ENCODE measurements at regions not wholly inside any gene's neighbourhood (a gene's known extent, or its start where the extent isn't known, plus 50 kb on each side); places are given as distances from the start of the nearest gene placed in this dataset.
"Not testable (repeated sequence)": the region's sequence is repeated elsewhere in the genome, so short reads cannot be mapped to it uniquely, and the experiment has no call there.

GRCh38 chr16:86888231-86889053 is 310.1 kb downstream of the FOXL1 start:
- no peaks in the 10 kb centered on the region for H3K27me3 ChIP-seq (ENCODE audit: control insufficient read depth, insufficient read depth, low read length)
- no peak for DNase-seq (ENCODE audit: low read depth in 4 of 6, low spot score in 6 of 6)
- H3K9me3 ChIP-seq (ENCODE audit: control insufficient read depth, insufficient read depth, low read length): no peaks in the 10 kb centered on the region
- peaks cover 10% of the 10 kb centered on the region for H3K4me1 ChIP-seq (ENCODE audit: control insufficient read depth, insufficient read depth, low read length)
- WGBS (ENCODE audit: insufficient coverage): 45% methylated on average over 1 of the region's 4 CpGs
- no peaks in the 10 kb centered on the region for H3K36me3 ChIP-seq (ENCODE audit: control insufficient read depth, insufficient read depth, low read length)
- no peak overlapping the region for H3K27ac ChIP-seq (ENCODE audit: low read depth, low read length)
- H3K4me3 ChIP-seq (ENCODE audit: low read depth, low read length): no peak overlapping the region

- H3K27me3 ChIP-seq (ENCODE audit: control insufficient read depth, insufficient read depth, low read length); H3K27ac ChIP-seq (ENCODE audit: low read depth, low read length); H3K4me3 ChIP-seq (ENCODE audit: low read depth, low read length); H3K9me3 ChIP-seq (ENCODE audit: control insufficient read depth, insufficient read depth, low read length); DNase-seq (ENCODE audit: low read depth in 4 of 6, low spot score in 6 of 6); H3K4me1 ChIP-seq (ENCODE audit: control insufficient read depth, insufficient read depth, low read length); H3K36me3 ChIP-seq (ENCODE audit: control insufficient read depth, insufficient read depth, low read length): not testable (repeated sequence)
- WGBS (ENCODE audit: insufficient coverage): 92% methylated on average over 1 of the region's 1 CpG
Observed at GRCh38 chr16:86889054-86889366, 310.7 kb downstream of the FOXL1 start.

GRCh38 chr16:86889974-86890373 is 311.6 kb downstream of the FOXL1 start:
- H3K27me3 ChIP-seq (ENCODE audit: control insufficient read depth, insufficient read depth, low read length): peaks cover 1% of the 10 kb centered on the region
- WGBS (ENCODE audit: insufficient coverage): no CpG with 5 or more reads among the region's 3 CpGs
- no peaks in the 10 kb centered on the region for H3K9me3 ChIP-seq (ENCODE audit: control insufficient read depth, insufficient read depth, low read length)
- no peaks in the 10 kb centered on the region for H3K36me3 ChIP-seq (ENCODE audit: control insufficient read depth, insufficient read depth, low read length)
- H3K27ac ChIP-seq (ENCODE audit: low read depth, low read length): no peak overlapping the region
- no peak for DNase-seq (ENCODE audit: low read depth in 4 of 6, low spot score in 6 of 6)
- H3K4me1 ChIP-seq (ENCODE audit: control insufficient read depth, insufficient read depth, low read length): no peaks in the 10 kb centered on the region
- no peak overlapping the region for H3K4me3 ChIP-seq (ENCODE audit: low read depth, low read length)

GRCh38 chr16:86891121-86891520 is 312.8 kb downstream of the FOXL1 start:
- H3K27me3 ChIP-seq (ENCODE audit: control insufficient read depth, insufficient read depth, low read length): peaks cover 2% of the 10 kb centered on the region
- no peak overlapping the region for H3K27ac ChIP-seq (ENCODE audit: low read depth, low read length)
- no peak overlapping the region for H3K4me3 ChIP-seq (ENCODE audit: low read depth, low read length)
- H3K36me3 ChIP-seq (ENCODE audit: control insufficient read depth, insufficient read depth, low read length): no peaks in the 10 kb centered on the region
- WGBS (ENCODE audit: insufficient coverage): 95% methylated on average over 2 of the region's 7 CpGs
- peak in 1 of 6 donors; percentile 64 for DNase-seq (ENCODE audit: low read depth in 4 of 6, low spot score in 6 of 6)
- H3K9me3 ChIP-seq (ENCODE audit: control insufficient read depth, insufficient read depth, low read length): no peaks in the 10 kb centered on the region
- H3K4me1 ChIP-seq (ENCODE audit: control insufficient read depth, insufficient read depth, low read length): peaks cover 4% of the 10 kb centered on the region

GRCh38 chr16:86891631-86892030 is 313.3 kb downstream of the FOXL1 start:
- 94% methylated on average over 8 of the region's 12 CpGs for WGBS (ENCODE audit: insufficient coverage)
- H3K4me1 ChIP-seq (ENCODE audit: control insufficient read depth, insufficient read depth, low read length): peaks cover 4% of the 10 kb centered on the region
- peaks cover 5% of the 10 kb centered on the region for H3K27me3 ChIP-seq (ENCODE audit: control insufficient read depth, insufficient read depth, low read length)
- no peak overlapping the region for H3K4me3 ChIP-seq (ENCODE audit: low read depth, low read length)
- no peak overlapping the region for H3K27ac ChIP-seq (ENCODE audit: low read depth, low read length)
- H3K36me3 ChIP-seq (ENCODE audit: control insufficient read depth, insufficient read depth, low read length): no peaks in the 10 kb centered on the region
- no peaks in the 10 kb centered on the region for H3K9me3 ChIP-seq (ENCODE audit: control insufficient read depth, insufficient read depth, low read length)
- no peak for DNase-seq (ENCODE audit: low read depth in 4 of 6, low spot score in 6 of 6)

GRCh38 chr16:86892509-86892908 is 314.2 kb downstream of the FOXL1 start:
- Histone ChIP-seq H3K27me3 (ENCODE audit: control insufficient read depth, insufficient read depth, low read length) (peaks cover 5% of the 10 kb centered on the region), H3K27ac (ENCODE audit: low read depth, low read length) (no peak overlapping the region), H3K36me3 (ENCODE audit: control insufficient read depth, insufficient read depth, low read length) (no peaks in the 10 kb centered on the region), H3K4me1 (ENCODE audit: control insufficient read depth, insufficient read depth, low read length) (peaks cover 4% of the 10 kb centered on the region), H3K9me3 (ENCODE audit: control insufficient read depth, insufficient read depth, low read length) (no peaks in the 10 kb centered on the region), H3K4me3 (ENCODE audit: low read depth, low read length) (no peak overlapping the region)
- WGBS (ENCODE audit: insufficient coverage): 69% methylated on average over 6 of the region's 6 CpGs
- DNase-seq (ENCODE audit: low read depth in 4 of 6, low spot score in 6 of 6): peak in 1 of 6 donors; percentile 30

- peaks cover 4% of the 10 kb centered on the region for H3K4me1 ChIP-seq (ENCODE audit: control insufficient read depth, insufficient read depth, low read length)
- DNase-seq (ENCODE audit: low read depth in 4 of 6, low spot score in 6 of 6): no peak
- 92% methylated on average over 6 of the region's 10 CpGs for WGBS (ENCODE audit: insufficient coverage)
- no peaks in the 10 kb centered on the region for H3K36me3 ChIP-seq (ENCODE audit: control insufficient read depth, insufficient read depth, low read length)
- H3K27me3 ChIP-seq (ENCODE audit: control insufficient read depth, insufficient read depth, low read length): peaks cover 5% of the 10 kb centered on the region
- H3K27ac ChIP-seq (ENCODE audit: low read depth, low read length): no peak overlapping the region
- no peaks in the 10 kb centered on the region for H3K9me3 ChIP-seq (ENCODE audit: control insufficient read depth, insufficient read depth, low read length)
- no peak overlapping the region for H3K4me3 ChIP-seq (ENCODE audit: low read depth, low read length)
Observed at GRCh38 chr16:86893506-86893905, 315.2 kb downstream of the FOXL1 start.

GRCh38 chr16:86894029-86894567 is 315.7 kb downstream of the FOXL1 start:
- Histone ChIP-seq H3K4me1 (ENCODE audit: control insufficient read depth, insufficient read depth, low read length) (peaks cover 8% of the 10 kb centered on the region), H3K27me3 (ENCODE audit: control insufficient read depth, insufficient read depth, low read length) (peaks cover 5% of the 10 kb centered on the region), H3K9me3 (ENCODE audit: control insufficient read depth, insufficient read depth, low read length) (no peaks in the 10 kb centered on the region), H3K4me3 (ENCODE audit: low read depth, low read length) (no peak overlapping the region), H3K36me3 (ENCODE audit: control insufficient read depth, insufficient read depth, low read length) (no peaks in the 10 kb centered on the region), H3K27ac (ENCODE audit: low read depth, low read length) (no peak overlapping the region)
- WGBS (ENCODE audit: insufficient coverage): 89% methylated on average over 24 of the region's 24 CpGs
- no peak for DNase-seq (ENCODE audit: low read depth in 4 of 6, low spot score in 6 of 6)

- H3K4me1 ChIP-seq (ENCODE audit: control insufficient read depth, insufficient read depth, low read length): peaks cover 8% of the 10 kb centered on the region
- no peak overlapping the region for H3K4me3 ChIP-seq (ENCODE audit: low read depth, low read length)
- WGBS (ENCODE audit: insufficient coverage): 89% methylated on average over 14 of the region's 15 CpGs
- peaks cover 5% of the 10 kb centered on the region for H3K27me3 ChIP-seq (ENCODE audit: control insufficient read depth, insufficient read depth, low read length)
- no peak overlapping the region for H3K27ac ChIP-seq (ENCODE audit: low read depth, low read length)
- no peak for DNase-seq (ENCODE audit: low read depth in 4 of 6, low spot score in 6 of 6)
- no peaks in the 10 kb centered on the region for H3K36me3 ChIP-seq (ENCODE audit: control insufficient read depth, insufficient read depth, low read length)
- no peaks in the 10 kb centered on the region for H3K9me3 ChIP-seq (ENCODE audit: control insufficient read depth, insufficient read depth, low read length)
Observed at GRCh38 chr16:86894925-86895324, 316.6 kb downstream of the FOXL1 start.

GRCh38 chr16:86895606-86896005 is 317.3 kb downstream of the FOXL1 start:
- peaks cover 8% of the 10 kb centered on the region for H3K4me1 ChIP-seq (ENCODE audit: control insufficient read depth, insufficient read depth, low read length)
- WGBS (ENCODE audit: insufficient coverage): 33% methylated on average over 11 of the region's 11 CpGs
- no peak for DNase-seq (ENCODE audit: low read depth in 4 of 6, low spot score in 6 of 6)
- H3K36me3 ChIP-seq (ENCODE audit: control insufficient read depth, insufficient read depth, low read length): no peaks in the 10 kb centered on the region
- no peak overlapping the region for H3K4me3 ChIP-seq (ENCODE audit: low read depth, low read length)
- no peak overlapping the region for H3K27ac ChIP-seq (ENCODE audit: low read depth, low read length)
- H3K27me3 ChIP-seq (ENCODE audit: control insufficient read depth, insufficient read depth, low read length): peaks cover 5% of the 10 kb centered on the region
- H3K9me3 ChIP-seq (ENCODE audit: control insufficient read depth, insufficient read depth, low read length): no peaks in the 10 kb centered on the region
